ENCODE measurements at regions not wholly inside any gene's neighbourhood (a gene's known extent, or its start where the extent isn't known, plus 50 kb on each side); places are given as distances from the start of the nearest gene placed in this dataset.

DNA sequence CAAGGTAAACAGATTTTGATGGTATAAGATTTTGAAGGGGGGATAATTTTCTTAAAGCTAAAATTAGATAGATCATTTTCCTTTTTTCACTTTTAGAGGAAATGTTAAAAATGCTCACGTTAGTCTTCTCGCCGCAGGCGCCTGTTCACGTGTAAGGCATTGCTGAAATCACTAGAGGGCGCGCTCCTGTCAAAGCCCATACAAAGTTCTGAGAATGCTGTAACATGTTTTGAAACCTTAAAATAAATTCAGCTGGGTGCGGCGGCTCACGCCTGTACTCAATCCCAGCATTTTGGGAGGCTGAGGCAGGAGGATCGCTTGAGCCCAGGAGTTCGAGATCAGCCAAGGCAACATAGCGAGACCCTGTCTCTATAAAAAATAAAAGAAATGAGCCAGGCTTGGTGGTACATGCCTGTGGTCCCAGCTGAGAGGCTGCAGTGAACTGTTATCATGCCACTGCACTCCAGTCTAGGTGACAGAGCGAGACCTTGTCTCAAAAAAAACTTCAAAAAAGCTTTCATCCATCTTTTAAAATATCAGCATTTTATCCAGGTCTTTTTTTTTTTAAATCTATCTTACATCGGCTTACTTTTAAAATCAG, 138.0 kb downstream of the RBMX2 start:
- TF ChIP-seq, protein P1, sequence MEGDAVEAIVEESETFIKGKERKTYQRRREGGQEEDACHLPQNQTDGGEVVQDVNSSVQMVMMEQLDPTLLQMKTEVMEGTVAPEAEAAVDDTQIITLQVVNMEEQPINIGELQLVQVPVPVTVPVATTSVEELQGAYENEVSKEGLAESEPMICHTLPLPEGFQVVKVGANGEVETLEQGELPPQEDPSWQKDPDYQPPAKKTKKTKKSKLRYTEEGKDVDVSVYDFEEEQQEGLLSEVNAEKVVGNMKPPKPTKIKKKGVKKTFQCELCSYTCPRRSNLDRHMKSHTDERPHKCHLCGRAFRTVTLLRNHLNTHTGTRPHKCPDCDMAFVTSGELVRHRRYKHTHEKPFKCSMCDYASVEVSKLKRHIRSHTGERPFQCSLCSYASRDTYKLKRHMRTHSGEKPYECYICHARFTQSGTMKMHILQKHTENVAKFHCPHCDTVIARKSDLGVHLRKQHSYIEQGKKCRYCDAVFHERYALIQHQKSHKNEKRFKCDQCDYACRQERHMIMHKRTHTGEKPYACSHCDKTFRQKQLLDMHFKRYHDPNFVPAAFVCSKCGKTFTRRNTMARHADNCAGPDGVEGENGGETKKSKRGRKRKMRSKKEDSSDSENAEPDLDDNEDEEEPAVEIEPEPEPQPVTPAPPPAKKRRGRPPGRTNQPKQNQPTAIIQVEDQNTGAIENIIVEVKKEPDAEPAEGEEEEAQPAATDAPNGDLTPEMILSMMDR (IDR thresholded peaks at IDR 0.05; ENCODE audit: extremely low read depth in 1 of 2, insufficient read depth in 1 of 2, low read depth in 1 of 2, low read length in 2 of 2), result peak; percentile 47 to 68
- TF ChIP-seq POLR2A (IDR thresholded peaks at IDR 0.05; ENCODE audit: low read depth, low read length), result no peak
- no peak for TF ChIP-seq MYC (IDR thresholded peaks at IDR 0.05; ENCODE audit: low read depth, low read length)
- no peak for TF ChIP-seq POLR2AphosphoS5 (IDR thresholded peaks at IDR 0.05; ENCODE audit: insufficient read depth, low read depth, low read length)
- no peak for TF ChIP-seq EZH2 (IDR thresholded peaks at IDR 0.05; ENCODE audit: borderline replicate concordance, low read depth, low read length, severe bottlenecking)
- TF ChIP-seq, protein P2, sequence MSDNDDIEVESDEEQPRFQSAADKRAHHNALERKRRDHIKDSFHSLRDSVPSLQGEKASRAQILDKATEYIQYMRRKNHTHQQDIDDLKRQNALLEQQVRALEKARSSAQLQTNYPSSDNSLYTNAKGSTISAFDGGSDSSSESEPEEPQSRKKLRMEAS (IDR thresholded peaks at IDR 0.05; ENCODE audit: insufficient read depth, insufficient read length), result no peak
